HG02884 (cell line): ENCODE measurements at regions not wholly inside any gene's neighbourhood (a gene's known extent, or its start where the extent isn't known, plus 50 kb on each side); places are given as distances from the start of the nearest gene placed in this dataset.

ENCODE experiments used
- ATAC-seq: cut with Tn5 transposase; IDR thresholded peaks from one replicate; pipeline ENCODE4 v1.9.1; 2021; ENCODE audit warnings: mild to moderate bottlenecking, moderate library complexity; ENCODE audit not compliant: unreplicated experiment

DNA sequence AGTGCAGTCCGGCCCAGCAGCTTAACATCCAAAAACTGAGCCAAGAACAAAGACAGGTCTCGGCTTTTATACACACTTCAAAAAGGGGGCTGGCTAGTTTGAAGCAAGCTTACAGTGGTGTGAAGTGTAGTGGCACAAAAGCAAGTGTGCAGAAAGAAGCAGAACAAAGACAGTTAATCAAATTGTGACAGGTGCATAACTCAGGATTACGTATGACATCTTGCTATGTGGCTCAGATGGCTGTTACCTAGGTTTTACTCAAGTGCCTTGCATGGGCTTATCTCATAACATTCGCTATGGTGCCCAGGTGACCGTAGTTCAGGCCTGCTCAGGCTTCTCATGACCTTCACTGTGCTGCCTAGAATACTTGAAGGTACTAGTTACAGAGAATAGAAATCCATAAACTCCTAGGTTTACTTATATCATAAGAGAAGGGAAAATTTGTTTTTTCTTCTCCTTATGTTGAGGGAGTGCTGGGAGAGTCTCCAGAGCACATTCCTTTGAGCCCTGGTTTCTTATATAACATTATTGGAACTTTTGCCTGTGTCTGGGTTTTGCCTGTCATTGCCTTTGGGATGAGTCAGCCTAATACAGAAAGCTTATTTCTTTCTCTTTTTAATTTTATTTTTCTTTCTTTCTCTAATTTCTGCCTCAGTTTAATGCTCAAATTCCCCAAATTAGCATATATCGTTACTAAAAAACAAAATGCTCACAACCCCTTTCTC is 1629.1 kb upstream of the PCDH20 start:
- no peak for ATAC-seq

DNA sequence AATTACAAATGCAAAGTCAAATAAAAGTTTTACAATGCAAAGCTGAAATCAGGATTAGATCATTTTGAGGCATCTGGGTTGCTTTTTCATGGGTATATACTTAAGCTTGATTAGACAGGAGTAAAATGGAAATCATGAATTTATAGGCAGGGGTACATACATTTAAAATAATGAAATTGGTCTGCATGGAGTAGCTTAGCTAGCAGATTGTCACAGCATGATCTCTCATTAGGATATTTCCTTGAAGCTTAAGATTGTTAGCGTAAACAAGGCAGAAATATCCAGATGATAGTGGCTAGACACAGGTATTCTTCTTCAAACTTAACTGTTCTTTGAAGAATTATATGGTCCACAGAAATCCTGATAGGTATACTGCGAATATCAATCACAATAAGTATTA is 1627.0 kb upstream of the PCDH20 start:
- ATAC-seq: no peak

- no peak for ATAC-seq
Measured at GRCh38 chr13:63041640-63042414, 1626.2 kb upstream of the PCDH20 start.

DNA sequence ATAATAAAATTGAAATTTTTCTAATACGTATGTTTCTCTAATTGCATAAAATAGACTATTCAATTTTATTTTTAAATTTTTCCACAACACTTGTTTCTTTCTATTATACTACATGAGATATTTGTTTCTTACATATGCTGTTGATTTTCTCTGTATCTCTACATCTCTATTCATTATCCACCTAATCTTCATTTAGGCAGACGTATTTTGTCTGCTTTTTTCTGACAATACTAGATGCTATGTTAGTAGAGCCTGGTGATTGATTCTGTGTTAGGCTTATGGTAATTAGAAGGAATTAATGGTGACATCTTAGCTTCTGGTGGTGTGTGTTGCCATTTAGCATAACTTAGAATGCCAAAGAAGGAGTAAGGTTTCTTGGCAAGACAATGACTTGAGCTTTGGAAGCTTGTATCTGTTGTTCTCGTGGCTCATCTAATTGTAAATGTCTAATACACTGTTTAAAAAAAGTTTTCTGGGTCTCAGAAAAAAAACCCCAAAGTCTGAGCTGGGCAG is 1610.7 kb upstream of the PCDH20 start:
- ATAC-seq: no peak

DNA sequence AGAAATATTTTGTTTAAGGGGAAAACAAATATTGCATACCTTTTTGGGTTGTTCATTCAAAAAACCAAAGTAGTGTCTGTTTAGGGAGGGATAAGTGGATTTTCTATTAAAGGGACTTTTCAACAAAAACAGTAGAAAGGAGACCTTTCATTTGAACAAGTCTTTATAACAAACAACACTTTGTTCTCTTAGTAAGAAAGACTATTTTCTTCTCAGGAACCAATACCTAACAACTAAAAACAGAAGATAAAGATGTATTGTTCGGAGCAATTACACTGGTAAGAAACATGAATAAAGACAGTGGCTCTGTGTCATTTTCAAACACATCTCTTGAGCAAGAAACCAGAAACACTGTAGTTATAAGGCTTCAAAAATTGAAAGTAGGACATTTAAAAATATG is 1610.1 kb upstream of the PCDH20 start:
- ATAC-seq: no peak

GRCh38 chr13:63024458-63024857 is 1608.8 kb upstream of the PCDH20 start:
- no peak for ATAC-seq

DNA sequence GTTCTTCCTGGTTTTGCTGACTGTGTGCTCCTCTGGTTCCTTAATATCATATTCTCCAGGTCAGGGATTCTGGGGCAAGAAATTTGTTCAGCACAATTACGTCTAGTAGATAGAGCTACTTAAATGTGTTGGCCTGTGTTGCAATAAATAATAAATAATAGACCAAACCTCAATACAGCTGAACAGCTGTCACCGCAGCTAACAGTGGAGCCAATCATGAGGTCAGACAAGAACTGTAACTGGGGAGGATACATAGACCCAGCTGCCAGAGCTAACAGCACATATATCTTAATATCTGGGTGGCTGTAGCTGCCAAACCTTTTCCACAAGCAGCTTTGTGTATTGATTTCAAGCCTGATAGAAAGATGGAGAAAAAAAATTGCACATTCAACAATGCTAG is 1596.3 kb upstream of the PCDH20 start:
- ATAC-seq: no peak

- ATAC-seq: no peak
Measured at GRCh38 chr13:63010072-63010658, 1594.5 kb upstream of the PCDH20 start.

DNA sequence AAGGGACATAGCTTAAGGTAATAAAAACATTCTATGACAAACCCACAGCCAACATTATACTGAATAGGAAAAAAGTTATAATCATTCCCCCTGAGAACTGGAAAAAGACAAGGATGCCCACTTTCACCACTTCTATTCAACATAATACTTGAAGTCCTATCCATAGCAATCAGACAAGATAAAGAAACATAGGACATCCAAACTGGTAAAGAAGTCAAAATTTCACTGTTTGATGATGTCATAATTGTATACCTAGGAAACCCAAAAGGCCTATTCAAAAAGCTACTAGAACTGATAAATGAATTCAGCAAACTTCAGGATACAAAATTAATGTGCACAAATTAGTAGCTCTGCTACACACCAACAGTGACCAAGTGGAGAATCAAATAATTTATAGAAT is 1590.0 kb upstream of the PCDH20 start:
- ATAC-seq: no peak

- no peak for ATAC-seq
Measured at GRCh38 chr13:62997696-62998095, 1582.0 kb upstream of the PCDH20 start.

- no peak for ATAC-seq
Measured at GRCh38 chr13:62997038-62997599, 1581.5 kb upstream of the PCDH20 start.

GRCh38 chr13:62973804-62974203 is 1558.2 kb upstream of the PCDH20 start:
- no peak for ATAC-seq

DNA sequence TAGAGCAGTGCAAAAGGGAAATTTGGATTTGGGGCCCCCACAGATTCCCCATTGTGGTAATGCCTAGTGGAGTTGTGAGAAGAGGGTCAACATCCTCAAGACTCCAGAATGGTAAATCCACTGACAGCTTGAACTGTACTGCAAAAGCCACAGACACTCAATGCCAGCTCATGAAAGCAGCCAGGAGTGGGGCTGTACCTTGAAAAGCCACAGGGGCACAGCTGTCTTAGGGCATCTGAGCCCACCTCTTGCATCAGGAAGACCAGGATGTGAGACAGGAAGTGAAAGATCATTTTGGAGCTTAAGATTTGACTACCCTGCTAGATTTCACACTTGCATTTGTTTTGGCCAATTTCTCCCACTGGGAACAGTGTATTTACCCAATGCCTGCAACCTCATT is 1548.9 kb upstream of the PCDH20 start:
- no peak for ATAC-seq

GRCh38 chr13:62960723-62961122 is 1545.1 kb upstream of the PCDH20 start:
- no peak for ATAC-seq

- no peak for ATAC-seq
Measured at GRCh38 chr13:62933809-62934208, 1518.2 kb upstream of the PCDH20 start.

DNA sequence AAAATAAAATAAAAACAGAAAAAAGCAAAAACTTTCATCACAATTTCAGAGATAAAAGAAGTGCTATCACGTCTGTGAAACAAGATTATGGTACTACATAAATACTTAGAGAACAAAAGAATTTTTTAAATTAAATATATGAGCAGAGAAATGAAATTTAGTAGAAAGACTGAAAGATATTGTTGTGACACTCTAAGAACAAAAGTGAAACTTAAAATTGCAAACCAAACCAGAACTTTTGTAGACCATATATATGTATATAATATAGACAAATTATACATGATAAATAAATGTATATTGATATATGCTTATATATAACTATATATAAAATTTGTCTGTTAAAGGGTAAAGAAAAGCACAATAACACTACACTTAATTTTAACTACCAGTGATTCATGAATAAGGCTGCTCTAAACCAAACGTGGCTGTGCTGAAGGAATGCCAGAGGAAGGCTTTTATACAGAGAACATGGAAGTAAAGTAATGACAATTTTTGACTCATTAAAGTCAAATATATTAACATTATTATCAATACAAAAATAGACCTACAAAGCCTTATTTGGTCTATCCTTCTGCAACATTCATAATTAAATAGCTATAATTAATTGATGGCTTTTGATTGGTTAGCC is 1516.7 kb upstream of the PCDH20 start:
- no peak for ATAC-seq

- ATAC-seq: no peak
Measured at GRCh38 chr13:62931853-62932252, 1516.2 kb upstream of the PCDH20 start.

DNA sequence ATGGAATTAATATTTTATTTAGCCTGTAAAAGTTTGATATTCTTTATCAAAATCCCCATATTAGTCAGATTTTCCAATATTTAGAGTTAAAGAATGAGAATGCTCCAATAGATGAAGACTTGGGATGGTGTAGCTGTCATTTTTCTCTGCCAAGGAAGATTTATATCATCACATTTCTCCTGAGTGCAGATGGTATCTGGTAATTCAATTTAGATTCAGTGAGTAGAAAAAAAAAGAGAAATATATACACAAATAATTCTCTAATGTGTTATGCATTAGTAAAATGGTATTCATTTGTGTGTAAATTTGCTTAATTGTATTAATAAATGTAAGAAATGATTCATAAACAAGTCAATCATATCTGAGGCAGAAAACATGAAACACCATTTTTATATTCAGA is 1508.7 kb upstream of the PCDH20 start:
- no peak for ATAC-seq

- no peak for ATAC-seq
Measured at GRCh38 chr13:62920159-62920558, 1504.5 kb upstream of the PCDH20 start.

DNA sequence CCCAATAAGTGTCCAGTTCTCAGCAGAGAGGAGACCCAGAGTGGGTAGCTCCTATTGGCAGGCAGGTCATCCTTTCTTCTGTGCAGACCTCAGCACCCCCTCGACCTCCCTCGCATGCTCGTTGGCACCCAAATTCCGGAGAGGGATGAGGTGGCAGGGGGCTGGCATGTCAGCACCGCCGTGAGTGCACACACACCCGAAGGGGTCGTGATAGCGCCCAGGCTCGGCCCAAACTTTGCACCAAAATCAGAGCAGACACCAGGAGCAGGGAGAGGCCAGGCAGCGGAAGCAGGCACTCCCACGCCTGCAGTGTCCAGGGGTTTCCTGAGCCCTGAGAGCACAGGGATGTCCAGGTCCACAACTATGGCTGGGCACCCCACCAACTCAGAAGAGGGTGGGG is 1503.8 kb upstream of the PCDH20 start:
- ATAC-seq: no peak

DNA sequence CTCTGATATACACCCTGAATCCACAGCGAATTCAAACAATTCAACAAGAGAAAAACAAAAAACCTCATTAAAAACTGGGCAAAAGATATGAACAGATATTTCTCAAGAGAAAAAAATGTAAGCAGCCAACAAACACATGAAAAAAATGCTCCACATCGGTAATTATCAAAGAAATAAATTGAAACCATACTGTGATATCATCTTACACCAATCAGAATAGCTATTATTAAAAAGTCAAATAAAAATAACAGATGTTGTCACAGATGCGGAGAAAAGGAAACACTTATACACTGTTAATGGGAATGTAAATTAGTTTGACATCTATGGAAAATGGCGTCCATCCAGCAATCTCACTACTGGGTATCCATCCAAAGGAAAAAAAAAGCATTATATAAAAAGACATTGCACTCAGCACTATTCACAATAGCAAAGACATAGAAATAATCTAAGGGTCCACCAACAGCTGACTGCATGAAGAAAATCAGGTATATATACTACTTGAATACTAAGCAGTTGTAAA is 1495.0 kb upstream of the PCDH20 start:
- no peak for ATAC-seq
